ENCODE measurements at regions not wholly inside any gene's neighbourhood (a gene's known extent, or its start where the extent isn't known, plus 50 kb on each side); places are given as distances from the start of the nearest gene placed in this dataset.

DNA sequence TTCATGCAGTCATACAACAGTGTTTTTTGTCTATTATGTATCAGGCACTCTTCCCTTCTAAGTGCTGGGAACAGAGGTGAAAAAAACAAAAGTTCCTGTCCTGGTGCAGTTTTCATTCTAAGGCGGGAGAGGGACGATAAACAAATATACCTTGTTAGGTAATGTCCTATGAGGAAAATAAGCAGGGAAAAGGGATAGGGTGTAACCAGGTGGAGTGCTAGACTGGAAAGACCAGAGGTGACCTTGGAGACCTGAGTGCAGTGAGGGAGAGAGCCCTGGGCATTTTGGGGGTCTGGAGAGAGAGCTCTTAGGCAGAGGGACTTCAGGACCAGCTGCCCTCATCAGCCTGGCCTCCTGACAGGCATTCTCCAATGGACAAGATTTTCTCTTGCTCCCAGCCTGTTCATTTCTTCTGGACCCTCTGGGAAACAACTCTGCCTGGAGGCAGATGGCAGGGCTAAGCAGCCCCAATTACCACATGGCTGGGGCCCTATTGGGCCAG, 97.2 kb upstream of the TJP1 start:
- Histone ChIP-seq H3K4me3 (no peak overlapping the region), H3K4me1 (no peaks in the 10 kb centered on the region), H3K27me3 (no peaks in the 10 kb centered on the region), H3K36me3 (no peaks in the 10 kb centered on the region), H3K27ac (no peak overlapping the region), H3K9me3 (no peaks in the 10 kb centered on the region)
- 100% methylated on average over 2 of the region's 2 CpGs for WGBS (ENCODE audit: insufficient coverage, low coverage, low lambda C conversion rate, missing lambda C conversion rate)
- no peak for DNase-seq
- intact Hi-C loops (cut with DNase I) = no loop called here
- ATAC-seq = no peak
- TF ChIP-seq POLR2A (IDR thresholded peaks at IDR 0.05) = no peak
- TF ChIP-seq, protein P1, sequence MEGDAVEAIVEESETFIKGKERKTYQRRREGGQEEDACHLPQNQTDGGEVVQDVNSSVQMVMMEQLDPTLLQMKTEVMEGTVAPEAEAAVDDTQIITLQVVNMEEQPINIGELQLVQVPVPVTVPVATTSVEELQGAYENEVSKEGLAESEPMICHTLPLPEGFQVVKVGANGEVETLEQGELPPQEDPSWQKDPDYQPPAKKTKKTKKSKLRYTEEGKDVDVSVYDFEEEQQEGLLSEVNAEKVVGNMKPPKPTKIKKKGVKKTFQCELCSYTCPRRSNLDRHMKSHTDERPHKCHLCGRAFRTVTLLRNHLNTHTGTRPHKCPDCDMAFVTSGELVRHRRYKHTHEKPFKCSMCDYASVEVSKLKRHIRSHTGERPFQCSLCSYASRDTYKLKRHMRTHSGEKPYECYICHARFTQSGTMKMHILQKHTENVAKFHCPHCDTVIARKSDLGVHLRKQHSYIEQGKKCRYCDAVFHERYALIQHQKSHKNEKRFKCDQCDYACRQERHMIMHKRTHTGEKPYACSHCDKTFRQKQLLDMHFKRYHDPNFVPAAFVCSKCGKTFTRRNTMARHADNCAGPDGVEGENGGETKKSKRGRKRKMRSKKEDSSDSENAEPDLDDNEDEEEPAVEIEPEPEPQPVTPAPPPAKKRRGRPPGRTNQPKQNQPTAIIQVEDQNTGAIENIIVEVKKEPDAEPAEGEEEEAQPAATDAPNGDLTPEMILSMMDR (IDR thresholded peaks at IDR 0.05) = no peak

DNA sequence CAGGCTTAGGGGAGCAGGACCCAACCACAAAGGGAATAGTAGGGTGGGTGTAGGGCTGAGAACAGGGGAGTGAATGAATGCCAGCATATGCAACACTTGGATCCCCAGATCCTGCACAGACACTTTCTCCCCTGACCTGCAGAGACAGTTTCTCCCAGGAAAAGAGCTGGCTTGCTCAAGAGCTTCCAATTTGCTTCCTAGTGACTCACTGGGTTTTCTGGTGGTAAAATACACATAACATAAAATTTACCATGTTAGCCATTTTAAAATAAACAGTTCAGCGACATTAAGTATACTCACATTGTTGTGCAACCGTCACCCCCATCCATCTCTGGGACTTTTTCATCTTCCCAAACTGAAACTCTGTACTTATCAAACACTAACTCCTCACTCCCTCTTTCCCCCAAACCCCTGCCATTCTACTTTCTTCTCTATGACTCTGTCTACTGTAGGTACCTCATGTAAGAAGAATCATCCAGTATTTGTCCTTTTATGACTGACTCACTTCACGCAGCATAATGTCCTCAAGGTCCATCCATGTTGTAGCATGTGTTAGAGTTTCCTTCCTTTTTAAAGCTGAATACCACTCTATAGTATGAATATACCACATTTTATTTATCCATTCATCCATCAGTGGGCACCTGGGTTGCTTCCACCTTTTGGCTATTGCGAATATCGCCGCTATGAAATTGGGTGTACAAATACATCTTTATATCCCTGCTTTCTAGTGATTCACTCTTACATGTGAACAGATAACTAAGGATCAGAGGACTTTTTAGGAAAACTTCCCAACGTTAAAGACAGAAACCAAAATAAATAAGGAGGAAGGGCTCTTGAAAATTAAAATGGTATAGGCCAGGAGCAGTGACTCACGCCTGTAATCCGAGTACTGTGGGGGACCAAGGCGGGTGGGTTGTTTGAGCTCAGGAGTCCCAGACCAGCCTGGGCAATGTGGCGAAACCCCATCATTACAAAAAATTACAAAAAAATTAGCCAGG, 95.6 kb upstream of the TJP1 start:
- Histone ChIP-seq H3K36me3 (no peaks in the 10 kb centered on the region), H3K27me3 (no peaks in the 10 kb centered on the region), H3K27ac (no peak overlapping the region), H3K4me3 (no peak overlapping the region), H3K4me1 (no peaks in the 10 kb centered on the region), H3K9me3 (no peaks in the 10 kb centered on the region)
- WGBS (ENCODE audit: insufficient coverage, low coverage, low lambda C conversion rate, missing lambda C conversion rate) = 88% methylated on average over 11 of the region's 11 CpGs
- intact Hi-C loops (cut with DNase I) = no loop called here
- ATAC-seq = no peak
- TF ChIP-seq POLR2A (IDR thresholded peaks at IDR 0.05) = no peak
- no peak for DNase-seq

DNA sequence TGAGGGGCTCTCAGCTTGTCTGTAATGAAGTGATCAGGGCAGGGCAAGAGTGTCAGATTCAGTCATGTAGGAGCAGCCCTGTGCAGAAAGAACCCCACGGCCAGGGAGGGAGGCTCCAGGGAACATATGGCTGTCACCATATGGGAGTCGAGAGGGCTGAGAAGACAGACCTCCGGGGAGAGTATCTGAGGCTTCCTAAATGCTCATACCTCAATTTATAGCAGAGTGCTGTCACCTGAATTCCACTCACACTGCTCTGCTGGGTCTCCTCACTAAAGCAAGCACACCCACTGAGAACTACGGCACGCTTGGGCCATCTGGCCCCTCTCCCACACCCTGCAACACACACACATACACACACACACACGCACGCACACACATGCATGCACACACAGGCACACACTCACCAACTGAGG, 92.3 kb upstream of the TJP1 start:
- ATAC-seq = no peak
- no peaks in the 10 kb centered on the region for H3K27me3 ChIP-seq
- no peak for TF ChIP-seq POLR2A (IDR thresholded peaks at IDR 0.05)
- no peak overlapping the region for H3K27ac ChIP-seq
- DNase-seq = no peak
- H3K4me1 ChIP-seq = no peaks in the 10 kb centered on the region
- intact Hi-C loops (cut with DNase I) = no loop called here
- no peaks in the 10 kb centered on the region for H3K9me3 ChIP-seq
- no peaks in the 10 kb centered on the region for H3K36me3 ChIP-seq
- no peak overlapping the region for H3K4me3 ChIP-seq
- WGBS (ENCODE audit: insufficient coverage, low coverage, low lambda C conversion rate, missing lambda C conversion rate) = 100% methylated on average over 4 of the region's 7 CpGs

DNA sequence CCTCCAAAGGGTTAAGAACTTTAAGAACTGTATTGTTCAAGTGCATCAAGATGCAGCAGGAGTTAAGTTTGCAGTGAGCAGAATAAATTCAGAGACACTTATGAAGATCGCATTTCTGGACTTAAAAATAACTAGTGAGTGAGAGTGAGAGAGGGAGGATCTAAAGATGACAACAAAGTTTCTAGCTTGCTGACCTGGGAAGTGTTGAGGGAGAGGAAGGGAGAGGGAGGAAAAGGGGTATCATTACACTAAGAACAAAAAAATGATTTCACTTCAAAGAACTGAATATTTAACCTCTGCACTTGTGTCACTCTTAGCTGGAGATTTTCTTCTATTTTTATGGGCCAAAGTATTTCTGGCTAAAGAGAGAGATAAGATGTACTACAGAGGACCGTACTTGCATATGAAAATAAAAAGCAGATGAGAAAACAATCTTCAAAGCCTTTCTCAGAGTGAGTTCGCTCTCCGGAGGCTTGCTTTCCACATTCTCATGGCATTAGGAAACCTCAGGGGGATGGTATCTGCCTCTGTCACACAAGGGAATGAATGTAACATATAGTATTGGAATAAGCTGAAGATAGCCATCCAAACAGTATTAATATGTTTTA, 91.4 kb upstream of the TJP1 start:
- H3K4me1 ChIP-seq = no peaks in the 10 kb centered on the region
- TF ChIP-seq POLR2A (IDR thresholded peaks at IDR 0.05) = no peak
- TF ChIP-seq, protein P1 (IDR thresholded peaks at IDR 0.05) = no peak
- H3K27ac ChIP-seq = no peak overlapping the region
- H3K4me3 ChIP-seq = no peak overlapping the region
- H3K9me3 ChIP-seq = no peaks in the 10 kb centered on the region
- no peak for ATAC-seq
- WGBS (ENCODE audit: insufficient coverage, low coverage, low lambda C conversion rate, missing lambda C conversion rate) = 46% methylated on average over 4 of the region's 4 CpGs
- H3K36me3 ChIP-seq = no peaks in the 10 kb centered on the region
- no peak for DNase-seq
- H3K27me3 ChIP-seq = no peaks in the 10 kb centered on the region
- intact Hi-C loops (cut with DNase I) = no loop called here

DNA sequence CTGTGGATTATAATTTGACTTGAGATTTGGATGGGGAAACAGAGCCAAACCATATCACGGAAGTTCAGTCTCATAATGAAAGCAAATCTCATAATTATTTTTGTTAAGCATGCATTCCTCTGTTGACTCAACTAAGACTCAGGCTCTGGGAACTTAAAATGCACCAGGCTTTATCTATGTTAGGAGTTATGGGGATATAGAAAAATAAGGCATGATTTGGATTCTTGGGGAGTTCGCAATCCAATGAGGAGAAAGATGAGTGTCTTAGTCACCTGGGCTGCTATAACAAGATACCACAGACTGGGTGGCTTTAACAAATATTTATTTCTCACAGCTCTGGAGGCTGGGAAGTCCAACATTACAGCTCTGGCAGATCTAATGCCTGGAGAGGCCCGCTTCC, 89.4 kb upstream of the TJP1 start:
- no peak overlapping the region for H3K27ac ChIP-seq
- ATAC-seq = no peak
- DNase-seq = no peak
- no peaks in the 10 kb centered on the region for H3K4me1 ChIP-seq
- H3K9me3 ChIP-seq = no peaks in the 10 kb centered on the region
- intact Hi-C loops (cut with DNase I) = no loop called here
- WGBS (ENCODE audit: insufficient coverage, low coverage, low lambda C conversion rate, missing lambda C conversion rate) = 100% methylated on average over 2 of the region's 3 CpGs
- H3K4me3 ChIP-seq = no peak overlapping the region
- no peaks in the 10 kb centered on the region for H3K27me3 ChIP-seq
- no peaks in the 10 kb centered on the region for H3K36me3 ChIP-seq
- TF ChIP-seq POLR2A (IDR thresholded peaks at IDR 0.05) = no peak
- TF ChIP-seq, protein P1 (IDR thresholded peaks at IDR 0.05) = no peak
